Gastrocnemius medialis (tissue), 4 donors: ENCODE measurements at regions not wholly inside any gene's neighbourhood (a gene's known extent, or its start where the extent isn't known, plus 50 kb on each side); places are given as distances from the start of the nearest gene placed in this dataset.

ENCODE experiments used
- CTCF ChIP-seq, 5 experiments: fragments of 450-650 bp in 3 of 5; fragments of 200-600 bp in 2 of 5; sonication (generic) in 2 of 5; IDR thresholded peaks in 4 of 5; conservative IDR thresholded peaks in 1 of 5; 1 replicate in 4 of 5; 2 replicates in 1 of 5; pipeline ENCODE4 v1.5.1; 2016 to 2019; ENCODE audit warnings: antibody characterized with exemption in 5 of 5, mild to moderate bottlenecking in 3 of 5, moderate library complexity in 3 of 5
- POLR2A ChIP-seq, 2 donors: fragments of 450-650 bp; IDR thresholded peaks; one replicate each; pipeline ENCODE4 v1.6.1; 2017; ENCODE audit warnings: antibody characterized with exemption in 2 of 2, mild to moderate bottlenecking in 2 of 2, moderate library complexity in 2 of 2

GRCh38 chr10:110373059-110373458, 68.3 kb upstream of the SMNDC1 start:
- TF ChIP-seq CTCF (IDR thresholded peaks at IDR 0.05 in 4 of 5, conservative IDR thresholded peaks at IDR 0.05 in 1 of 5): no peak
- no peak for TF ChIP-seq POLR2A (IDR thresholded peaks at IDR 0.05)
